ENCODE measurements at regions not wholly inside any gene's neighbourhood (a gene's known extent, or its start where the extent isn't known, plus 50 kb on each side); places are given as distances from the start of the nearest gene placed in this dataset.

DNA sequence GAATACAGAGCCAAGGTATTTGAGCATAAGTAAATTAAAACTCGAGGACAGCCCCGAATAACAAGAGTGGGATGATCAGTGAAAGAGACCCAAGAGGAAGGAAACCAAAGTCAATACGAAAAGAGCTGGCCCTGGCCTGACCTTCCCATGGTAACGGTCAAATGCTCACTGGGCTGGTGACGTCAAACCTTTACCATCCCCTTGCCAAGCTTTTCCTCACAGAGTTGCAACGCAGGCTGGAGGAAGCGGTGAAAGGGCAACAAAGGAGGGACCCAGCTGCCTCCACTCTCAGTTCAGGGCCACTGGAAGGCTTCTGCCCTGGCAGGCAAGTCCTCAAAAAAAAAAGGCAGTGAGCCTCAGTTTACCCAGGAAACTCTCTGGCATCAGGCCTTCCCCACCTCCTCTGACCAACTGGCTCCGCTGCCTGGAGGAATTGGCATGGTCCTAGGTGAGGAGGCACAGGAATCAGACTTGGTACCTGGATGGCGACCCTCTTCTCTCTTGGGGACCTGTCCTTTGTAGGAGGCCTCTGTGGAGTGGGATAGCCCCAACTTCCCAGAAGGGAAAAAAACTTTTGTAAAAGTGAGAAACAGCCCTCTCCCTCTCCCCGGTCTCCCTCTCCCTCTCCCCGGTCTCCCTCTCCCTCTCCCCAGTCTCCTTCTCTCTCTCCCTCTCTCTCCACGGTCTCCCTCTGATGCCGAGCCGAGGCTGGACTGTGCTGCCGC, 212.4 kb downstream of the ANAPC1 start:
- TF ChIP-seq, protein P1, sequence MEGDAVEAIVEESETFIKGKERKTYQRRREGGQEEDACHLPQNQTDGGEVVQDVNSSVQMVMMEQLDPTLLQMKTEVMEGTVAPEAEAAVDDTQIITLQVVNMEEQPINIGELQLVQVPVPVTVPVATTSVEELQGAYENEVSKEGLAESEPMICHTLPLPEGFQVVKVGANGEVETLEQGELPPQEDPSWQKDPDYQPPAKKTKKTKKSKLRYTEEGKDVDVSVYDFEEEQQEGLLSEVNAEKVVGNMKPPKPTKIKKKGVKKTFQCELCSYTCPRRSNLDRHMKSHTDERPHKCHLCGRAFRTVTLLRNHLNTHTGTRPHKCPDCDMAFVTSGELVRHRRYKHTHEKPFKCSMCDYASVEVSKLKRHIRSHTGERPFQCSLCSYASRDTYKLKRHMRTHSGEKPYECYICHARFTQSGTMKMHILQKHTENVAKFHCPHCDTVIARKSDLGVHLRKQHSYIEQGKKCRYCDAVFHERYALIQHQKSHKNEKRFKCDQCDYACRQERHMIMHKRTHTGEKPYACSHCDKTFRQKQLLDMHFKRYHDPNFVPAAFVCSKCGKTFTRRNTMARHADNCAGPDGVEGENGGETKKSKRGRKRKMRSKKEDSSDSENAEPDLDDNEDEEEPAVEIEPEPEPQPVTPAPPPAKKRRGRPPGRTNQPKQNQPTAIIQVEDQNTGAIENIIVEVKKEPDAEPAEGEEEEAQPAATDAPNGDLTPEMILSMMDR (conservative IDR thresholded peaks at IDR 0.05; ENCODE audit: low read length) = no peak
- no peak for TF ChIP-seq EZH2phosphoT487 (IDR thresholded peaks at IDR 0.05; ENCODE audit: borderline replicate concordance)
